Hematopoietic multipotent progenitor cell treated with erythropoietin and hydrocortisone succinate and interleukin-3 and kit ligand, for 6 days (in vitro differentiated cells): ENCODE measurements at regions not wholly inside any gene's neighbourhood (a gene's known extent, or its start where the extent isn't known, plus 50 kb on each side); places are given as distances from the start of the nearest gene placed in this dataset.
"Not testable (repeated sequence)": the region's sequence is repeated elsewhere in the genome, so short reads cannot be mapped to it uniquely, and the experiment has no call there.

Source experiments
- DNase-seq: peaks from one replicate; pipeline ENCODE4 v3.0.0-alpha.2; 2015

DNA sequence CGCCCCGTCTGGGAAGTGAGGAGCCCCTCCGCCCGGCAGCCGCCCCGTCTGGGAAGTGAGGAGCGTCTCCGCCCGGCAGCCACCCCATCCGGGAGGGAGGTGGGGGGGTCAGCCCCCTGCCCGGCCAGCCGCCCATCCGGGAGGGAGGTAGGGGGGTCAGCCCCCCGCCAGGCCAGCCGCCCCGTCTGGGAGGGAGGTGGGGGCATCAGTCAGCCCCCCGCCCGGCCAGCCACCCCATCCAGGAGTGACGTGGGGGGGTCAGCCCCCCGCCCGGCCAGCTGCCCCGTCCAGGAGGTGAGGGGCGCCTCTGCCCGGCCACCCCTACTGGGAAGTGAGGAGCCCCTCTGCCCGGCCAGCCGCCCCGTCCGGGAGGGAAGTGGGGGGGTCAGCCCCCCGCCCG is 297.5 kb upstream of the DYNLRB2 start:
- not testable (repeated sequence) for DNase-seq

DNA sequence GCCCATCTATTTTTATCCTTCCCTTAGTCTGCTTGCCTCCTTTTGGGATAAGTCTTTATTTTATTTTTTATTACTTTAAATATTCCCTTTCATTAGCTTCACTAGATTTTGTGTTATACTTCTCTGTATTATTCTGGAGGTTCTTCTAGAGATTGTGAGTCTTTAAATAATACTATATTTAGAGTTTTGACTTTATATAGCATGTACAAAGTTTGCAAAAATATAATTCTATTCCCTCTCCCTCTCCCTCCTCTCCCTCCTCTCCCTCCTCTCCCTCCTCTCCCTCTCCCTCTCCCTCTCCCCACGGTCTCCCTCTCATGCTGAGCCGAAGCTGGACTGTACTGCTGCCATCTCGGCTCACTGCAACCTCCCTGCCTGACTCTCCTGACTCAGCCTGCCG is 298.5 kb upstream of the DYNLRB2 start:
- DNase-seq = not testable (repeated sequence)

DNA sequence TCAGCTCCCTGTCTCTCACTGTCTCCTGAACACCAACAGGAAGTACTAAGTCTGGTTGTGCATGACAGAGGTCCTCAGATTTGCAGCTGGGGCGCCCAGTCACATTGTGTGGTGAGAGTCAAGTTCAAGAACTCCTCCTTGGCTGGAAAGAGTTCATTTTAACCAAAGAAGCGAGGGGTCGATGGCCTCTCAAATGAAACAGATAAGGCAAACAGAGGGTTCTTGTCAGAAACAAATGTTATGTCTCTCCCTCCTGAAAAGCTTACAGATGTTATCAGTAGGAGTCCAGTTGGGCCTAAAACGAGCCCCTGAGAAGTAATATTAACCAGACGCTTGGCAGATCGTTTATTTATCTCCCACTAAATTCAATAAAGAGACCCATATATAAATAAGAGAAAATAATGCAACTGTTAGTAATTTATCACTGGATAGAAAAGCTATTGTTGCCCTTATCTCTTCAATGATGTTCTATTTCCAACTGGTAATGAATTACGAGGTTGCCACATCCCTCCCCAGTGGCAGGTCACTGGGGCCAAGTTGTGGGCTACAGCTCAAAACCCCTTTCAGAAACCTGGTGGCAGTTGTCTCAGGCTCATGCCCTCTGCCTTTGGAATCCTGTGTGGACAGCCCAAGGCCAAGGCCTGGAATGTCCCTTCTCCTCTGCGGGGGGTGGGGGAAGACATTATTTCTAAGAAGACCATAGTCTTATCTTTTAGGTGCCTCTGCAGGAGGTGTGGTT is 307.5 kb upstream of the DYNLRB2 start:
- no peak for DNase-seq

DNA sequence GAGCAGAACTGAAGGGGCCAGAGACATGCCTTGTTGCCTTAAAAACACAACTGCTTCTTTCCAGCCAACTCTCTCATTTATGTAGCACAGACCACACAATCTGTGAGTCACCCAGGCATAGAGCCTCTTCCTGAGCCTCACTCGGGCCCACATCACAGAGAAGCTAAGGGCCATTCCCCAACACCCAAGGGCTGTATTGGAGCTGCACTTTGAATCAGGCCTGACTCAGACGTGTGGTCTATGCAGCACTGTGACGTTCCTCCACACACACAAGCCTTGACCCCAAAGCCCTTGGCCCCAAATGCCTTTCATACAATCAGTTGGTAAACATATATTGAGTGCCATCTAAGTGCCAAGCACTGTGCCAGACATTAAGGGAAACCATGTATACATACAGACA is 308.9 kb upstream of the DYNLRB2 start:
- DNase-seq = no peak

DNA sequence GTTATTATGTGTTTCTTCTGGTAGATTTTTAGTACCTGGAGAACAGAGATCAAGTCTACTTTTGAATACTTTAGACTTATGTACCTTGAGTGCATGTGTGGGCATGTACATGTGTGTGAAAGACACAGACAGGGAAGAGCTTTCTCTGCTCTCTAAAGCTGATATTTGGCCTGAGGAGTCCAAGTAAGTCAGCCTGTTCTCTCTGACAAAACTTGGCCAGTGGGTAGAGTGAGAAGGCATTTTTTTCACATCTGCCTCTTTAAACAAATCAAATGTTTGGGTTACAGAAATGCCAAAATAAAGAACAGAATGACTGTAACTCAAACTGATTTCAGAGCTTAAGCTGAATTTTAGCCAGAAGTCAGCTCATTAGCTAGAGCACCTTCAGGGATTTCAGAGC is 309.7 kb upstream of the DYNLRB2 start:
- no peak for DNase-seq

DNA sequence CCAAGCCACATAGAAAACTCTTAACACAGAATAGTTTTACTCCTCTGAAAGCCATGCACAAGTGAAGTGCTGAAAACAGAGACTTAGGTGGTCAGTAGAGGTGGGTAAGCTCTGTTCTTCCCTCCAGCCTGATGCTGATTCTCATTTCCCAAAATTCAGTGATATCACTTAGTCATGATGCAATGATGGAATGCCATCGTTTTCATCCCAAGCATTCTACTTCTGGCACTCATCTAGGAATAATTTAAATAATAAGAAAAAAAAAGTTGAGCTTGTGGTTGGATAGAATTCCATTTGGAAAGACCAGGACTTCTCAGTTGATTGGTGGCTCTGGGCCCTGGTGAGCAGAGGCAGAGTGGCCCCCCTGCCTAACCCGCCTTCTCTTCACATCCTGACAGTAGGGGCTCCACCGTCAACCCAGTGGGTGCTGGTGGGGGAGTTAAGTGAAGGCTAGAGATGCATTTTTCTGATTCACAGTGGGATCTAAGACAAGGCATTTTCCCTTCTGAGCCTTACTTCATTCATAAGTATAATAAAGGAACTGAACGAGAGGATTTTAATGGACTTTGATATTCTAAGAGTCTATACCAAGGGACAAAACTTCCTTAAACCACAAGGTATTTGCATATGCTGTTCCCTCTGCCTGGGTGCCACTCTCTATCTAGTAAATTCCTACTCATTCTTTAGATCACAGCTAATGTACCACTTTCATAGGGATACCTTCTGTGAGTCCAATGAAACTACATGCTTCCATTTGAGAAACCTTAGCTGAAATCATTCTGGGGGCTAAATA is 310.3 kb upstream of the DYNLRB2 start:
- no peak for DNase-seq

DNA sequence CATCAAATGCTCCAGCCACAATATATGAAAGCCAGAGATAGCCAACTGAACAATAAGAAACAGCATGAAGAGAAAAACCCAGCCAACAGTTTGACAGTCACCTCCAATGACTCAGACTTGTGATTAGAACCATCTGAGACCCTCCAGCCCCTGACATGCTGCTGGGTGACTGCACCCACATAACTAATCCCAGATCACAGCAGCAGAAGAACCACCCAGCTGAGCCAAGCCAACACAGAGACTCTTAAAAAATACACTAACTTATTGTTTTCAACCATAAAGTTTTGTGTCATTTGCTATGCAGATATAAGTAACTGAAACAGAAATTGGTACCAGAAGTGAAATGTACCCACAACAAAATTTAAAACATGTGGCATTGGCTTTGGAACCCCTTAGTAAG is 314.3 kb upstream of the DYNLRB2 start:
- DNase-seq = no peak

DNA sequence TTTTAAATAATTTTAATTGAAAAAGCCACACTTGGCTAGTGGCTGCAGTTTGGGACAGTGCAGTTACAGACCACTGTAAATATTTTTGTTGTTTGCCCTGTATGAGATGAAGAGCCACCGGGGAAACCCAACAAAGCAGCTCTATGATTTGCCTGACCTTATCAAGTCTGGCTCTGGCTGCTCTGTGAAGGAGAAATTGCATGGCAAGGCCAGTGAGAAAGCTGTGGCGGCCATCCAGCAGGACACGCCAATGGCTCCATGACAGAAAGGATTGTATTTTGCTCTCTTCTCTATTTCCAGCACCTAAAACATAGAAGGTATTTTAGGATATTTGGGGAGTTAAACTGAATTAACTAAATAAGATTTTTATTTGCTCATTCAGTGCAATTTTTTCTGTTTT is 330.0 kb upstream of the DYNLRB2 start:
- no peak for DNase-seq

DNA sequence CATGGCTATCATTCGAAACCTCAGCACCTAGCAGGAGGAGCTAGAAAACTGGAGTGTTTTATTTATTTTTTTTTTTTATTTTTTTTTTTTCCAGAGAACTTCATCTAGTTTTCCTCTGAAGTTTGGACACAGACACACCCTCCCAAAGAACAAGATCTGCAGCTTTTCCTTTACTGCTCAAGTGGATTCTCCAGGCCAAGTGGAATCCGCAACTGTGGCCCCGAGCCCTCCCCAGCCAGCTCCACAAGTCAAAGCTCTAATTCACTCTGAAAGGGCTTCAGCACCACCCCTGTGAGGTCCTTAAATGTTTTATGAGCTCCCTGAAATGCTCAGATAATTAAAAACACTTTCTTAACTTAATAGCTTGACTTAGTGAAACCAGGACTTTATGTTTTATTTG is 332.1 kb upstream of the DYNLRB2 start:
- no peak for DNase-seq

DNA sequence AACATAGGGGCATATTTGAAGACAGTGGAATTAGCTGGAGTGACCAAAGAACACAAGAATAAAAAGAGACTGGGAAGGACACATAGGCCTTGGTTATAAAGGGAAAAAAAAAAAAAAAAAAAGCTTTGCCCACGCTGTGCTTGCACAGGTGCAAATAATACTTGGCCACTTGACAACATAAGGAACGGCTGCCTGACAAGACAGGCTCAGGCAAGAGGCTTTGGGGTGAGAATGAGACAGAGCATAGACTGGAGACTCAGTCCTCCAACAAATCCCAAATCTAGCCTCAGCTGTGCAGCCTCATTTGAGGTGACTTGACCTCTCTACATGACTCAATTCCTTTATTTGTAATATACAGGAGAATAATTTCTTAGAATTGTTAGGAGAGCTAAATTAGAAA is 332.8 kb upstream of the DYNLRB2 start:
- no peak for DNase-seq

DNA sequence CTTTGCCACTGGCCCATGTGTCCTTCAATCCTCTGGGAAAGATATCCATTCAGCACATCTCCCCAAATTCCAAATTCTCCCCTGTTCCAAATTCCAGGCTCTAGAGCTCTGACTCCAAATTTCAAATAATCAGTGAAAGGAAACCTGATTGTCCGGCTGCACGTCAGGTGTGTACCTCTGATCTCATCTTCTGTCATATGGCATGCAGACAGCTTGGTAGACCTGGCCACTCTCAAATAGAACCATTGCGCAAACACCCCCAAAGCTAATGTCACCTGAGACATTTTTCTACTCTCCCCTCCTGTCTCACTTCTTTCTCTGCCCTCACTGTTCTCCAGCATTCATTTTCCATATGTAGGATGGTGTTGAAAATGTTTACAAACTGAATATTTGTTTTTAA is 337.0 kb upstream of the DYNLRB2 start:
- no peak for DNase-seq

DNA sequence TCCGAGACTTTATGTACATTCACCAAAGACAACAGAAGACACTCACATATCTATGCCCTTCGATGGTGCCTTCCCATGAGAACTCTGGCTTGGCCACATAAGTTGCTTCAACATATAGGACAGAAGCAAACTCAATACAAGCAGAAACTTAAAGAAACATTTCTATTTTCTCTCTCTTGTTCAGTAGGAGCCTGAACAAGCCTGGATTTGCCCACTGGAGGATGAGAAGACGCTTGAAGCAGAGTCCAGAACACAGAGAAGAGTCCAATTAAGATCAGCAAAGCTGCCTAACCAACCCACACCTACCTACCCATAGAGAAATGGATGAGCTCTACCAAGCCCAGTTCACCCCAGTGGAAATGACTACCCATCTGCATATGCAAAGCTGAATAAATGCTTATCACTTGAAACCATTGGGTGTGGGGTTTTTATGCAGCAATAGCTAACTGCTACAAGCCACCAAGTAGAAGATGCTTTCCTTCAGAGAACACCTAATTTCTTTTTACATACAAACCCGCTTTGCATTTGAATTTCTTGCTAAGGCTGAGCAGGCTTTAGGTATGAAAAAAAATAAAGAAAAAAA is 337.9 kb upstream of the DYNLRB2 start:
- DNase-seq = no peak

DNA sequence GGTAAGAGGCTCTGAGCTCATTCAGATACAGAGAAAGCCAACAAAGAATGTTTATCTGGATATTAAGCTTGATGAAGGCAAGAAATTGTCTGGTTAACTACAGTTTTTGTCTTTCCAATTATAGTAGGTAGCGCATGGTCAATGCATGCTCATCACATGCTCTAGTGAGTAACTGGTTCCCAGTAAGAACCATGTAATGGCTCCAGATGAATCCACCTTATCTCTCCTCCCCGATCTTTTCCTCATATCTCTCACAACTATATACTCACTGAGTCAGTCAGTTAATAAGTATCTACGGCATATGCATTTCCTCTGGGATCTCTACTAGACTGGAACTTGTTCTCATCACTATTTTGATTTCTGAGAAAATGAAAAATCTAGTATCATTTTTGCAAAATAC is 340.7 kb upstream of the DYNLRB2 start:
- DNase-seq = no peak

DNA sequence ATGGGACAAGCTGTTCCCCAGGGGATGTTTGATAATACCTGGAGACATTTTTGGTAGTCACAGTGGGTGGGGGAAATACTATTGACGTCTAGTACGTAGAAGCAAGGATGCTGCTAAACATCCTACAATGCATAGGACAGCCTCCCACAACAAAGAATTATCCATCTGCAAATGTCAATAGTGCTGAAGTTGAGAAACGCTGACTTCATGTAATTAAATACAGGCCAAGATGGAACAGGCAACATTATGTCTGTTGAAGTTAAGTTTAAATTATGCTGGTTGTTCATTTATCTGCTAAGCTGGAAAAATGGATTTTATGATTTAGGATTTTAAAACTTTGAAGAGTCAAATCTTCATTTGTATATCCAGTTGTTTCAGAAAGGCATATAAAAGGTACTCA is 341.2 kb upstream of the DYNLRB2 start:
- no peak for DNase-seq

DNA sequence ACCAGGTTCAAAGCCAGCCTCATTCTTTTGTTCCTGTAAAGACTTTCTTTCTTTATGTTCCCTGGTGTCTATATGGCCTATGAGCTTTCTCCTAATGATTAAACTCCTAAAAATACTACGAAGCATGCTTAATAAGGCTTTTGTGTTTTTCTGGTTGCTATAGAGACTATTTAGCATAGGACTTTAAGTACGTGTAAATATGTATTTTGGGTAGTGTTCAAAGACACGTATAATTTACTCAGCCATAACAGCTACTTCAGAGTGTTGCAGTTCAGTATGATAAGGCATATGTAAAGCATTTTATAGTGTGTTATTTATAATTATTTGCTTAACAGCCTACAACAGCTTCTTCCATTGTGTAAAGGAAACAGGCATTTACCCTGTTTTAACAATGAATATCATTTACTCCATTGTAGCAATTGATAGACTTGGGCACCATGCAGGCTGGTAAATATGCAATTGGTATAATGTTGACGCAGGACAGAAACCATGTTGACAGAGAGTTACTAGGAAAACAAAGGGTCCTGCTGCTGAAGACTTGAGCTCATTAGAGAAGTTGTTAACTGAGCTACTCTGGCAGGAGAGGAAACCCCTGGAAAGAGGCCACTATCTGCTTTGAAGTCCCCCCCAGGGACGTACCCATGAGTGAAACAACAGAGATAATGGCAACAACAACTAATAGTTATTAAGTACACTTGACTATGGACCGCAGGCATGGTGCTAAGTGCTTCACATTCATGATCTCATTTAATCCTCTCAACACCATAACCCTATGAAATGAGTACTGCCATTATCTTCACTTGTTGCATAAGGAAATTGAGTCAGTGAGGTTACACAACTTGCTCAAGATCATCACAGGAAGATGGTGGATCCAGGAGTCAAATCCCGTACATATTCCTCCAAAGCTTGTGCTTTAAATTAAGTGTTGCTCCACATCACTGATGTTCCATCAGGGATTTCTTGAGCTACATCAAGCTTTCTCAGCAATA is 342.2 kb upstream of the DYNLRB2 start:
- no peak for DNase-seq

DNA sequence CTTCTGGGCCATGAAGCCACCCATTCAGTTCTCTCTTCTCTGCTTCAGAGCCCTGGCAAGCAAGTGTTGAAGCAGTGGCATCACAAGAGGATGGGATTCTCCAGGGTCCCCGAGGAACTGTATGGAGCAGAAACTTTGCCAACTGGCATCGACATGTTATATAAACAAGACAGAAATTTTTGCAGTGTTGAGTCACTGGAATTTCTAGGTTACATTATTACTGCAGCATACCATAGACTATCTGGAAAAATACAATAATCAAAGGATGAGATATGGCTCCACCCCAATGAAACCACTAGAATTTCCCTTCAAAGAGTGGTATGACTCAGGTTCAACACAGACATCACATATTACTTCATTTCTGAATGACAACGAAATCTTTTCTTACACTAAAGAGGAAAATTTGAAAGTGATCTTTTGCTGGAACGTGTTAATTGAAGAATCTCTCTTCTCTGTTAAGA is 343.0 kb upstream of the DYNLRB2 start:
- DNase-seq = no peak

DNA sequence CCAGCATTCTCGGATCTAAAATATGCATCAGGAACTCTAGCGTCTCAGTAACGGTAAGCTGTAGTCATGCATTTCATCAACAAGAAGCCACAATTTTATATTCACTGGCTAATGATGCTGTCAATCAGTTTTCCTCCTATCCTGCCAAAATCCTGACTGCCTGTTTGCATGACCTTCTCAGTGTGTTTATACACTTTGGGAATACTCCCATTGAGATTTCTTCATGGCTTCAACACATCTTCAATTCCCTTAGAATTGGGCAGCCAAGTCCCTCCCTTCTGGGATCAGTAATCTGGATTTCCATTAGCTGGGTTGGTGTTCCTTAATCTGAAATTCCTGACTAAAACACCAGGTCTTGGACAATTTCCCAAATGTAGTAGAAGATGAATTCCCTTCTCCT is 348.9 kb upstream of the DYNLRB2 start:
- no peak for DNase-seq

DNA sequence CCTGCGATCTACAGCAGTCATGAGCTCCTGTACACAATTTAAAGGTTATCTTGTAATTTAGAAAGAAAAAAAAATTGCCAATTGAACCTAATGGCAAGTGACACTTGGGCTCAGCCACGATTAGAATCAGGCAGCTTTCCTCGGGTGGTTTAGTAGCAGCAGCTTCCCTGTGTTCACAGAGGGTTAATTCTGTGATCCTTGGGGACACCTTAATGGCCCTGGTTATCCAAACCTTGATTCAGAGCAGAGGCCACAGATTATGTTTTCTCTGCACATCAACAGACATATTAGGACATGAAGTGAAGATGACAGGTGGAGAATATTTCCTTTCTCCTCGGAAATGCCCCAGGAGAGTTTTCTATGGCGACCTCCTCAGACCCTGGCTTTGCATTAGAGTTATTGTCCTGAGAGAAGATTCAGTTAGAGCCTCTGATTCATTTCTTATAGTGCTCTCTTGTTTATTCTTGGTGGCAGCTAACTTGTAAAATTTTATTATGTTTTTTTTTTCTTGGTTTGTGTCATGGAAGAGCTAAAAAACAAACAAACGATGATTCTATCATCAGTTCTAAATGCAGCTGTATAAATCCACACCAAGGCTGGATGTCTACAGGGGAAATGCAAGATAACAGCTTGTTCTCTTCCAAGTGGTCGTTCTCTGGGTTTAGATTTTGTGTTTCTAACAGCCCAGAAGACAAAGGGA is 351.2 kb upstream of the DYNLRB2 start:
- DNase-seq = no peak

DNA sequence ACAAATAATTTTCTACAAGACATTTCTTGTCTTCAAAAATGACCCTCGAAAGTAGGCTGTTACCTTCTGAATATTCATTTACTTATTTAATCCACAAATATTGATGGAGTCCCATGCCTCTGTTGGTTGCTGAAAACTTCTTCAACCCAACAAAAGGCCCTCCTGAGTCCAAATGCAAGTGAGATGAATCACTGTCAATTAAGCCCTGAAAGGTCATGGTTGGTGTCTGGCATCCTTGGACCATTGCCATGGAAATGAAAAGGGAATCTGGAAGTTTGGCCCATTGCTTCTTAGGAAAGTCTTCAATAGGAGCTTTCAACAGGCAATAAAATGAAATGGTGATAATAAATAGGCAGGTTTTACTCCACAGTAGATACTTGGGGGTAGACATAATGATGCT is 364.7 kb upstream of the DYNLRB2 start:
- DNase-seq = no peak

DNA sequence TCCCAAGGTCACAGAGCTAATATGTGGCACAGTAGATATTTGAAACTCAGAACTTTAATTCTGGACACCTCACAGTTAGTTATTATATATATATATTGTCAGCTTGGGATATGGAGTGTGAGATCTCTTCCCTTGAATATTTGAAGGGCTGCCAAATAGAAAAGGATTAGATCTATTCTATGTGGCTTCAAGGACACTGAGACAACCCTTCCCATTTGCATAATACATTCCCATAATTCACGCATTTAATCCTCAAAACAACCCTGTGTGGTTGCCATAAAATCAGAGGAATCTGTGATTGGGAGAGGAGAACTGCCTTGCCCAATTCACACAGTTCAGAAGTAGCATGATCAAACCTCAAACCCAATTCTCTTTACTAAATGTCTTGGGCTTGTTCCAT is 365.8 kb upstream of the DYNLRB2 start:
- no peak for DNase-seq

DNA sequence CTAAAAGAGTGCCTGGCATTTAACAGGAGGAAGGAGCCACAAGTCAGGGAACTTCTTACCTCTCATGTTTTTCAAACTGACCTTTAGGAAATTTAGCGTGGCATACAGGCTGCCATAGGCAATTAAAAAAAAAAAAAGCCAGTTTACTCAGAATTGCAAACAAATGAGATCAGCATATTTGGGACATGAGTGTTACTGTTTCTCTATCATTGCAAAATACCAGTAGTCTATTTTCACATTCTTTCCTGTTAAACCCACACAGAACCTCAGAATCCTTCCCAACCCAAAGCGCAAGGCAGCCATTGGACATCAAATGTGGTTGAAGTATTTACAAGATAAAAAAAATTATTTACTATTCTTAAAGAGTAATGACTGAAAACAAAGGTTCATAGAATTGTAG is 366.4 kb upstream of the DYNLRB2 start:
- DNase-seq = no peak

DNA sequence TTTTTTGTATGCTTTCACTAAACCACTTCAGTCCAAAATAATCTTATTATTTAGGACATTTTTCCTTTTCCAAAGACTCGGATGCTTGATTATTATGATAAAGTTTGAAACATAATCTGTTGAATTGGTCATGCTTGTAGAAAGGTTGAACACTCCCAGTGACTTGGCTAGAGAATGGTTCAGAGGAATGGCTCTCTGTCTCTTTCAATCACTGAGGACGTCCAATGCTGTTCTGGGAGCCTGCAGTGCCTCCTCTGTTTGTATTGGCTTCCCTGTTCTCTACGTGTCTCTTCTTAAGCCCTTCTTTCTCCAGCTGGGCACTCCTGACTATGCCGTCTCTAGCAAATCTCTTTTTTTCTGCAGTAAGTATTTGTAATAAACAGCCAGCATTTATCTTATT is 369.0 kb upstream of the DYNLRB2 start:
- DNase-seq = no peak
